ENCODE measurements at regions not wholly inside any gene's neighbourhood (a gene's known extent, or its start where the extent isn't known, plus 50 kb on each side); places are given as distances from the start of the nearest gene placed in this dataset. TPM values are rescaled to one million over a fixed set of nuclear protein-coding genes. Genes with fewer than 3 reads are reported as not detected.

- Histone ChIP-seq H3K9me3 (ENCODE audit: low read depth) (no peaks in the 10 kb centered on the region), H3K36me3 (no peaks in the 10 kb centered on the region), H2AFZ (replicated peaks) (peak overlapping the region; percentile 45), H3K79me2 (ENCODE audit: low read depth) (no peaks in the 10 kb centered on the region), H3K27ac (no peak overlapping the region), H4K20me1 (ENCODE audit: low read depth) (no peaks in the 10 kb centered on the region), H3K4me3 (no peak overlapping the region), H3K4me2 (no peak overlapping the region), H3K9ac (no peak overlapping the region), H3K27me3 (no peaks in the 10 kb centered on the region), H3F3A (ENCODE audit: low read depth) (no peaks in the 10 kb centered on the region), H3K4me1 (peaks cover 9% of the 10 kb centered on the region)
- H3K9me3 Mint-ChIP-seq = no peaks in the 10 kb centered on the region
- peaks cover 5% of the 10 kb centered on the region for H3K4me1 Mint-ChIP-seq
- DNase-seq (ENCODE audit: low spot score) = no peak
- H3K36me3 Mint-ChIP-seq = no peaks in the 10 kb centered on the region
- H3K4me3 Mint-ChIP-seq = no peak overlapping the region
- H3K27ac Mint-ChIP-seq = no peak overlapping the region
- TF ChIP-seq EZH2 (IDR thresholded peaks at IDR 0.05) (no peak), EZH2phosphoT487 (IDR thresholded peaks at IDR 0.05) (no peak)
- TF ChIP-seq, protein P1, sequence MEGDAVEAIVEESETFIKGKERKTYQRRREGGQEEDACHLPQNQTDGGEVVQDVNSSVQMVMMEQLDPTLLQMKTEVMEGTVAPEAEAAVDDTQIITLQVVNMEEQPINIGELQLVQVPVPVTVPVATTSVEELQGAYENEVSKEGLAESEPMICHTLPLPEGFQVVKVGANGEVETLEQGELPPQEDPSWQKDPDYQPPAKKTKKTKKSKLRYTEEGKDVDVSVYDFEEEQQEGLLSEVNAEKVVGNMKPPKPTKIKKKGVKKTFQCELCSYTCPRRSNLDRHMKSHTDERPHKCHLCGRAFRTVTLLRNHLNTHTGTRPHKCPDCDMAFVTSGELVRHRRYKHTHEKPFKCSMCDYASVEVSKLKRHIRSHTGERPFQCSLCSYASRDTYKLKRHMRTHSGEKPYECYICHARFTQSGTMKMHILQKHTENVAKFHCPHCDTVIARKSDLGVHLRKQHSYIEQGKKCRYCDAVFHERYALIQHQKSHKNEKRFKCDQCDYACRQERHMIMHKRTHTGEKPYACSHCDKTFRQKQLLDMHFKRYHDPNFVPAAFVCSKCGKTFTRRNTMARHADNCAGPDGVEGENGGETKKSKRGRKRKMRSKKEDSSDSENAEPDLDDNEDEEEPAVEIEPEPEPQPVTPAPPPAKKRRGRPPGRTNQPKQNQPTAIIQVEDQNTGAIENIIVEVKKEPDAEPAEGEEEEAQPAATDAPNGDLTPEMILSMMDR (IDR thresholded peaks at IDR 0.05) = no peak
- H3K27me3 Mint-ChIP-seq (ENCODE audit: insufficient read depth, low read depth) = no peaks in the 10 kb centered on the region
These were observed 50.0 kb upstream of the PRICKLE1 start for GRCh38 chr12:42639556-42639955.

Small RNA genes lying in the stretch of these regions (small RNA-seq; reads per million reads assigned to genes)
- not detected for gene MRPS36P5
- gene RPS27P21 = not detected
